Jurkat, Clone E6-1 (cell line): ENCODE measurements at regions not wholly inside any gene's neighbourhood (a gene's known extent, or its start where the extent isn't known, plus 50 kb on each side); places are given as distances from the start of the nearest gene placed in this dataset.

Source experiments
- DNase-seq: peaks from one replicate; pipeline ENCODE4 v3.0.0-alpha.2; 2011; ENCODE audit warnings: low read depth, low spot score
- H3K4me3 ChIP-seq: 2 replicates; pipeline ENCODE4 v1.5.1; 2011; ENCODE audit warnings: mild to moderate bottlenecking, low read length, control low read depth, moderate library complexity

DNA sequence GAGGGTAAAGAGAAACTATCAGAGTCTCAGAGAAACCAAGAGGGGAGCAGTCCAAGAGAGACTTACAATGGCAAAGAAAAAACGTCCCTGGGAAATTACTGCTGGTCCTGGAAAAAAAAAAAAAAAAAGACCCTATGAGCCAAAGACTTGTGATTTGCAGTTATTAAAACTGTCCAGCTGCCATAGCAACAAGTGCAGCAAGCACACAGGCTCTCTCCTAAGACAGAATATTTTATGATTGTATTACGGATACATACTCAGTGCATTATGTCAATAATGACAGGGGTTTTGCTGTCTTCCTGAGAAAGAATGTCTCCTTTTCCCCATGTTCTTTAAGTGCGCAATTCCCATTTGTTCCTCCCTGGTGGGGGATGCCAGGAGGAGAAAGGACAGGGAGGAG lies 178.5 kb downstream of the GPAM start:
- no peak overlapping the region for H3K4me3 ChIP-seq
- no peak for DNase-seq

DNA sequence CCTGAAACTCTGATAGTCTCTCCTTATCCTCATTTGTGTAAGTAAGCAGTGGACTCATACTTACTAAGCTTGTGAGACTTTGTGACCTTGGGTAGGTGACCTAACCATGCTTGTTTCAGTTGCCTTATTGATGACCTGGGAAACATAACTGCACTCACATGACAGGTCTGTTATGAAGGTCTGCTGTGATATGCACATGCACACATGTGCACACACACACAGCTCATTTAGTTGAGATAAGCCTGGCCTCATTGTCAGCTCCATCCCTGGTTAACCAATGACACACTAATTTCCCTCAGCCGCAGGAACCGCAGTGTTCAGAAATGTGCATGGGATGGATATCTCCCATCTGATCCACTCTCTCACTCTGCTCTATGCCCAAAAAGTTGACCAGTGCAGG lies 177.2 kb downstream of the GPAM start:
- no peak overlapping the region for H3K4me3 ChIP-seq
- no peak for DNase-seq

DNA sequence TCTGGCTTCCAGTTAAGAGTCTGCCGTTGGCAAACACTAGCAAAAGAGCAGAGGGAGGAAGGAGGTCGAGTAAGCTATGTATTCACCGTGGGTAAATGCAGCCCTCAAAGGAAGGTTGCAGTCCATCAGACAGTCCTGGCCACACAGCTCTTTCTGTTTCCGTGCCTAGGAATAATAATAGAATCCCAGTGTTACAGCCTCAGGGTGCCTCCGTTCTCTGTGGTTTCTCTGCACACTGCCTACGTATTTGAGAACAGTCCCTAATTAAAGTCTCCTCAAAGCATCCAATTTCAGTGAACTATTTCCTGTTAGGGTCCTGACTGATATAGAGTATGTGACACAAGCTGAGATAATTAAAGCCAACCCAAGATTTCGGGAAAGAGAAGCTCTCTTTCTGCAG lies 176.7 kb downstream of the GPAM start:
- DNase-seq, result no peak
- no peak overlapping the region for H3K4me3 ChIP-seq

DNA sequence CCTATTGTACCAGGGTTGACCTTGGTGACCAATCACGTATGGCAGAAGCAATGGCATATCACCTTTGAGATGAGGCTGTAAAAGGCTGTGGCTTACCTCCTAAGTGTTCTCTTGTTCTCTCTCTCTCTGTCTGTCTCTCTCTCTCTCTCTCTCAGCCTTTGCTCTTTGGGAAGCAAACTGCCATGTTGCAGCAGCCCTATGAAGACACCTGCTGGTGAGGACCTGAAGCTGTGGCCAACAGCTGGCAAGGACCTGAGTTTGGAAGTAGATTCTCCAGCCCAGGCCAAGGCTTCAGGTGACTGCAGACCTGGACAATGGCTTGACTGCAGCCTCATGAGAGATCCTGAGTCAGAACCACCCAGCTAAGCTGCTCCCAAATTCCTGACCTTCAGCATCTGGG lies 161.4 kb downstream of the GPAM start:
- DNase-seq, result no peak

DNA sequence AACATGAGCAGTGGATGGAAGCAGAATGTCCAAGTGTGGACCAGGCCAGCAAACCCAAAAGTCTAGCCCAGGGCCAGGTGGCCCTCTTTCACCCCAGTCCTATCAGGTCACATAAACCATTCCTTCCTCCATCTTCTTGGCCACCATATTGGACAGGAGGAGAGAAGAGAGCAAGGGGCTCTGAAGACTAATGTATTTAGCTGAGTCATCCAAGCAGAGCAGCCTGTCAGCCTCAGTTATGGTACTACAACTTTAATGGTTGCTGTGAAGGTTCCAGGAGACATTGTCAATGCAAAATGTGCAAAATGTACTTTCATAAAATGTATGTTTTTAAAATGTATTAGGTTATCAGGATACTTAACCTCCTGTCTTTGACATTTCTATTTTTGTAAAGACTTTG lies 159.5 kb downstream of the GPAM start:
- DNase-seq, result no peak

More for the DNA sequence above, 161.4 kb downstream of the GPAM start:
- no peak overlapping the region for H3K4me3 ChIP-seq

DNA sequence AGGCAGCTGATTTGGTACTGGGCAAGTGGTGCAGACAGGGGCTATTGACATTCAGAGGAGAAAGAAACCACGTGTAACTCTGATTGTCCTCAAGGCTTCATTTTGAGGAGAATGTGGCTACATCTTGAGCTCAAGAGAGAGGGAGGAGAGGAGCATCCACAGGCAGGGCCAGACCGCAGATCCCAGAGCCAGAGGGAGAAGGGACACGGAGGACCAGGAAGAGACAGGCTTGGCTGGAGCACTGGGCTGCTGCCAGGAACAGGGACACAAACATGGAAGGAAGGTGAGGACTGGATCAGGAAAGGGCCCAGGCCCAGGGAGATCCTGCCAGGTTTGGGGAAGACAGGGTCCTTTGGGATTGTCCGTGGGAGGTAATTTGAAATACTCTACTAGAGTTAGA lies 158.3 kb downstream of the GPAM start:
- no peak for DNase-seq
- H3K4me3 ChIP-seq, result no peak overlapping the region

More for the DNA sequence above, 159.5 kb downstream of the GPAM start:
- H3K4me3 ChIP-seq, result no peak overlapping the region

DNA sequence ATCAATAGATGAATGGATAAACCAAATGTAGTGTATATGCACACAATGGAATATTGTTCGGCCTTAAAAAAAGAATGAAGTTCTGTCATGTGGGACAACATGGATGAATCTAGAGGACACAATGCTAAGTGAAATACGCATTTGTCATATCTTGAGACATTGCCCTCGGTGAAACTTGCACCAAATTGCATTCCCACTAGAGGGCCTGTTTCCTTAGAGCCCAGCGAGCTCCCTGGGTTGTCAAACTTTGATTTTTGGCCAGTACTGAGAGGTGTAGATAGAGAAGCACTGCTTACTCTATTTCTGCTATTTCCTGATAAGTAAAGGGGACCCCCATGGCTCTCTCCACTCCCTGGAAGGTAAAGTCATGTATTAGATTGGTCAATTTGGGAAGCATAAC lies 157.1 kb downstream of the GPAM start:
- DNase-seq, result no peak
- no peak overlapping the region for H3K4me3 ChIP-seq

DNA sequence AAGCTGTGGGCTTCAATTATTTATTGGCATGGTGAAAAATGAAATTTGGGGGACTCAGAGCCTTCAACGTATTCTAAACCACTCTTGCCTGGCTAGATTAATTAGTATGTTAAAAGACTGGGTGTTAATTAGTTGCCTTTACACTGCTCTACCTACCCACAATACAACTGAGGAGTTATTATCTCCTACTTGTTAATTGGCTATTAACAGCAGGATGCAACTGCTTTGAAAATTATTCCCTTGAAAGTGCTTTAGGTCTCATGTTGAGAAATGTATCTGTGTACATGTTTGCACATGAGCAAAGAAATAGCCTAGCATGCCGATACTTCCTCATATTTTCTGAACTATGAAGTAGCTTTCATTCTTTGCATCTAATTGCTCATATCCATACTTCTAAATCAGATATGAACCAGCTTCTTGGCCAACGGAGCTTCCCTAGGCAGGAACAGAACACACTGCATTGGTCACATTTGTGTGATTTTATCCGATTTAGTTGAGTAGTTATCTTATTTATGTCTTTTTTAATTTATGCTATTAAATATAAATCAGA lies 155.8 kb downstream of the GPAM start:
- H3K4me3 ChIP-seq, result no peak overlapping the region
- DNase-seq, result no peak

DNA sequence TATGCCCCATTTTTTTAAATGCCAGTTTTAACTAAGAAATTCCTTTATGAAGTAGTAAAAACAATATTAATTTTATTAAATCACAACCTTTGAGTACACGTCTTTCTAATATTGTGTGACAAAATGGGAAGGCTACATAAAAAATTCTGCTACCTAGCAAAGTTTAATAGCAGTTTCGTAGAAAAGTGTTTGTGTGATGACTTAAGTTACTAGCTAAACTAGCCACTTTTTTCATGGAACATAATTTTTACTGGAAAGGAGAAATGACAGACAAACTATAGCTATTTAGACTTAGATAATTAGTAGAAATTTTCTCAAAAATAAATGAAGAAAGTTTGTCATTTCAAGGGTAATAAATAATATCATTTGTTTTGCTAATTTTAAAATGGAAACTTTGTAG lies 153.1 kb downstream of the GPAM start:
- DNase-seq, result no peak
- H3K4me3 ChIP-seq, result no peak overlapping the region

DNA sequence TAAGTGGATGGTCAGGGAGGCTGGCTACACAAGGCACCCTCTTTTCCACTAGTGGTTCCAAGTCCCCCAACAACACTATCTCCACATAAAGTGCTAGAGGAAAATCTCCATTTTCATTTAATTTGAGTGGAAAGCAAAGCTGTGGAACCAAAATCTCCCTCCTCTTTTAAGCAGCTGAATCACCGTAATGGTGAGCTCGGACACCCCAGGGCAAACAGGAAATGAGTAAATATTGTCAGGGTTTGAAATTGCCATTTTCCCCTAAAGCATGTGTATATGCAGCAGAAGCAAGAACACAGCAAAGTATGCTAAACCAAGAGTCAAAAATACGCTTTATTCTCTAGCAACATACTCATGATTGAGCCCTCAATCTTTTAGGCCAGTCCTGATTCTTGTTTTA lies 143.7 kb downstream of the GPAM start:
- no peak for DNase-seq
- H3K4me3 ChIP-seq, result no peak overlapping the region

DNA sequence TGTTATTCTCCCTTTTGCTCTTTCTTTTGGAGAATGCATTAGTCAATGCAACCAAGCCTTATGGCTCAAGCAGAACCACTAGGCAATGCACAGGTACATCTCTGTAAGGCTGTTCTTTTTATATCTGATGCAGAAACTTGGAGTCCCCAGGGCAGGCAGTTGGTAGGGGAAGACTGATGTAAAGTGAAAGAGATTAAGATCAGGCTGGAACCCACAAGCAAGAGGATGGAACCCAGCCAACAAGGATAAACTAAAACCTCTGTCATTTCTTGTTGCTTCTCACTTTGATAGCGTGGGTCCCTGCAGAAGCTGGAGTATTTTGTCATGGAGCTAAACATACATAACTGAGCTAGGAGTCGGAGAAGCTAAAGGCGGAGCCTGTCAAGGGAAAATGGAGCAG lies 142.9 kb downstream of the GPAM start:
- DNase-seq, result peak; percentile 75
- no peak overlapping the region for H3K4me3 ChIP-seq

DNA sequence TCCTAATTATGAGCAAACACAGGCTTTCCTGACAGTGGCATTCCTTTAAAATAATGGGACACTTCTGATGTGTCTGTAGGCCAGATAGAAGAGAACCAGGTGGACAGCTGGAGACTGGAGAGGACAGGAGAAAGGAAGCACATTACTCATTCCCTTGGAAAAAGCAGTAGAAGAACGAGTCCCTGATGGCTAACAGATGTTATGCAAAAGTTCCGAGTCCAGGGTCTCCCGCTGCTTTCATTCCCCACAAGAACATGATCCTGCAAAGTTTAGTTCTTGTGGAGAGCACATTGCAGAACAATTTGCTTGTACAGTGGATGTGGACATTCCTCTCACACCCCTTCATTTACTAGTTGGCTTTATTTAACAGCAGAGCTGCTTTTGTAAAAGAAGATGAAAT lies 137.6 kb downstream of the GPAM start:
- DNase-seq, result no peak
- H3K4me3 ChIP-seq, result no peak overlapping the region

DNA sequence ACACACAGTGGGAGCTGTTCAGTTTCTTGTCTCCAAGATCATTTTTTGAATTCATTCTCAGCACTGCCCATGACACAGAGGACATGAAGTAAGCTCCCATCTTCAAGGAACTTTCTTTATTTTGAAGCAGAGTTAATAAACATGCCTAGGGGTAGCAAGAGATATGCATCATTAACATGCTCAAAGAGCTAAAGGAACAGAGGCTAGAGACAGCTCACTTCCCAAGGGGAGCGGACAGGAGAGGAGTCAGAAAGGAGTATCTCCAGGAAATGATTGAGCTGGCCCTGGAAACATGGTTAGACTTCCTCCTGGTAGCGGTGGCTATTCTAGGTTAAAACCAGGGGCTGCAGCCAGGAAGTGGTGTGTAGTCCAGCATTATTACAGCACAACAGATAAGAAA lies 135.9 kb downstream of the GPAM start:
- no peak for DNase-seq
- no peak overlapping the region for H3K4me3 ChIP-seq

DNA sequence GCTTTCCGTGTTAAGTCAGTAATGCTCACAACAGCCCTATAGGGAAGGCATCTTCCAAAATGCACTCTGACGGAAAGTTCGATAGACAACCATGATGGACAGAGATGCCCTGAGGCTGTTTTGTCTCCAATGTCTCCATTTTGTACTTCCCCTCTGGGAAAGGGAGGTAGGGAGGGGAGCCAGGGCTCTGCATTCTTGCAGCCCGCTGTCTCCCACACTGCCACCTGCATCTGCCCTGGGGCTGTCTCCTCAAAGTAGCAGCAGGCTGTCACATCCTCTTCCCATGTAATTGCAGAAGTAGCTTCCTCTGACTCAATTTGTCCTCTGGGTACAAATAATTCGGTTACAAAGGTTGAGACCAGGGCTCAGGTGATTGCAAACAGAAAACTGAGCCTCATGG lies 131.4 kb downstream of the GPAM start:
- DNase-seq, result no peak
- H3K4me3 ChIP-seq, result no peak overlapping the region

DNA sequence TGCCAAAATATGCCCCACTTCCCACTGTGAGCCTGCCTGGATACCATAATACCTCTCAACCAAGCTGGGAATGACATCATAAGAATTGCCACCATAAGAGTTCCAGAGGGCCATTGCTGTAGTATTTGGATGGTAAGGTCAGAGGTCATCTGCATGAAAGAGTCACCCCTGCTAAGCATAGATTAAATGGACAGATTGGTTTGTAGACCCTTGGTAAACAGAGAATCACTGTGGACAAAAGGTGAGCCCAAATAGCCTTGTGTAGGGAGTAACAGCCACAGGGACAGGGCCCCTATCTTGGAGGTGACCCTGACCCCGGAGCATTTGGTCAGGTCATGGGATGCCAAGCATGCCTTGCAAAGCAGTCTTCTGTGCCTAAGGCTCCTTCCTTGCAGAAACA lies 129.7 kb downstream of the GPAM start:
- no peak for DNase-seq
- no peak overlapping the region for H3K4me3 ChIP-seq

DNA sequence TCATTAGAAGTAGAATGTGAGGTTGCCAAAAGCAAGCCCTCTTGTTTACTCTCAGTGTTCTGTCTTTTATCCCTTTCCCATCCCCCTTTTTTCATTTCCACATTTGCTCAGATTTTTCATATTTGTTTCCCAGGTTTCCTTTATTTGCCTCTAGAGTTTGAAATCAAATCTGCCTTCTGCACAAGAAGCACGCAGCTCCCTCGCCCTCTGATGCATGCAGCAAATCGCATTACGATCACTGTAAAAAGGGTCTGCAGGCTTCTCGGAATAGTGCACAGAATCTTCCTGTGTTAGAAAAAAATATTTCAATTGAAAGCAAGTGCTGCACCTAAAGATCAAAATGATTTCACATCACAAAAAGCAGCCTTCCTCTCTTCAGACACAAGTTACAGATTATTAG lies 129.0 kb downstream of the GPAM start:
- DNase-seq, result no peak
- no peak overlapping the region for H3K4me3 ChIP-seq

DNA sequence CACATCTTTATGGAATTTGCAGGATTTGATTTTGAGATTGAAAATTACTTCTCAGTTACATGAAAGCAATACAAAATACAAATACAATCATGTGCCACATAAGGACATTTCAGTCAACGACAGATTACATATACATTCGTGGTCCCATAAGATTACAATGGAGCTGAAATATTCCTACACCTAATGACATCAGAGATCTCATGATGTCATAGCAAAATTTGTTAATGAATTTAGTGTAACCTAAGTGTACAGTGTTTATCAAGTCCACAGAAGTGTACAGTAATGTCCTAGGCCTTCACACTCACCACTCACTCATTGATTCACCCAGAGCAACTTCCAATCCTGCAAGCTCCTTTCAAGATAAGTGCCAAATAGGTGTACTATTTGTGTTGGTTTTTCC lies 126.5 kb downstream of the GPAM start:
- H3K4me3 ChIP-seq, result no peak overlapping the region
- DNase-seq, result no peak

DNA sequence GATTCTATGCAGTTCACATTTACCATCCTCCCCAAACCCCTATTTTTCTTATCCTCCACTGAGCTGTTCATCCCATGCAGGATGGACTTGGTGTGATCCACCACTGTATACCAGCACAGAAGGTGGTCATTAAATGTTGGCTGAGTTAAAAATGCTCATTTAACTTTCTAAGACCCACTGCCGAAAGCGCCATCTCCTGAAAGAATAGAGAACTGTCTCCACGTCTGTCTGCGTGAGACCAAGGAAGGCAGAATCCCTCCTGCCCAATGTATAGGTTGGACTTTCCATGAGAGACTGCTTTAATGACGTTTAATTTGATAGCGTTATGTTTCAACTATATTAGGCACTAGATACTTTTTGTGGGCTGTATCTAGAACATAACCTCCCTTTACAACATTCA lies 124.3 kb downstream of the GPAM start:
- no peak overlapping the region for H3K4me3 ChIP-seq
- no peak for DNase-seq

DNA sequence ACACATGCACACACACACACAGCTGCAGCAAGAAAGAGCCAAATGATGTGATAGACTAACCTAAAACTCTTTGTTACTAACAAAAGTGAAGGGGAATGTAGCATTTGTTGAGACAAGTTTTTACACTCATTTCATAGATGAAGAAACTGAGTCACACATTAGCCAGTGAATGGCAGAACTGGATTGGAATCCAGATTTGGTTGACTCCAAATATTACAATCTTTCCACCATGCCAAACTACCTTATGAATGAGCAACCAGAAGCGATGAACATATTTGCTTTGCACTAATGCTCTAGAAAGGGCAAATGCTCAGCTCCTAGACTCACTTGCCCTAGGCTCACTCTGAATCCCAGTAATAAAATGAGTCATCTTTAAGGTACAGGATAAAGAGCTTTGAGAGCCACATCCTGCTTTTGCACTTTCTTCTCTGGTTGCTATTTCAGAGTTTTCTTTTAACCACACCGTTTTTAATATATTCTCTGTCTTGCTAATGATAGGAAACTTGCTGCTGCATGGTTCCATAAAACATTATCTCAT lies 111.9 kb downstream of the GPAM start:
- peak; percentile 19 for DNase-seq
- no peak overlapping the region for H3K4me3 ChIP-seq

DNA sequence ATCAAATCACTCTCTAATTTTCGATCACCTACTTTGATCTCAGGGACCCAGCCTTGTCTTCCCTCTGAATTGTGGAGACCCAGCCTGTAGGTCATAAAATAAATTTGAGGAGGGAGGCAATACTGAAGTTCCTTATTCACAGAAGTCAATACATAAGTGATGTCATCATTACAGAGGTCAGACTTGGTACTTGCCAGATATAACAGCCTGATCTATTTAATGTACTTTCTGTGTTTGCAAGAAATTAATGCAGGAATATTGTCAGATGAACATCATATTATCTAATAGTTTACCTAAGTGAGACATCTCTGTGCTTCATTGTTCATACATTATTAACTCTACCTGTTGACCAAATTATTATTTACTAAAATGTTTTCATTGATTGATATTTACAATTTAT lies 105.6 kb downstream of the GPAM start:
- DNase-seq, result no peak
- no peak overlapping the region for H3K4me3 ChIP-seq

DNA sequence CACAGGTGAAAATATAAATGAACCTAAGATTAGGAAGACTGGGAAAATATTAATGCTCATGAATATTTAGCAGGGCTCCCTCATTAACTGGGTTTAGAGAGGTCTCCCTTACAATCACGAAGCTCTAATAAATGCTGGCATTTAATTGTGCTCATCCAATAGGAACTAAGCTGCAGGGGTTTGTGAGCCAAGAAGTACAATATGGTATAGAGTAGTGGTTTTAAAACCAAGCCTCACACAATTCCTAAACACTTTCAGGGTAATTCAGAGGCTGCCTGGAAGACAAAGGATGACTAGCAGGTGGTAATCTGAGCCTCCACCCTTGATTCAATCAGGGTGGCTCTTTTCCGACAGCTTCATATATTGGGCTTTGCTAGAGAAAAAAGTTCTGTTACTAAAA lies 103.3 kb downstream of the GPAM start:
- DNase-seq, result no peak
- no peak overlapping the region for H3K4me3 ChIP-seq

DNA sequence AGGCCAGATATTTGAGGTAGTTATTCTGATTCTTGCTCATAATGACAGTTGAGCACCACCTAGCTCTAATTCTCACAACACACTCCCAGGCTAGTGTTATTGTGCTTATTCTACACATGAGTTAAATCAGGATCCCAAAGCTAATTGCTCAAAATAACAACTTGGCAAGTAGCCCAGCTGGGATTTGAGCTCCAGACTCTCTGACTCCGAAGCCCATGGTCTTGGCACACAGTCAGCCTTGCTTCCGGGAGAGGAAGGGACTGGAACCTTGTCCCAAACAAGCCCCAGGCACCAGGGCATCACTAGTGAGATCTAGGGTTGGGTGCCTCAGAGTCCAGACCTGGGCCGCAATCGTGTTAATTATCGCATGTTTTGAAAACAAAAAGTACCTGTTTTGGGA lies 101.4 kb downstream of the GPAM start:
- no peak overlapping the region for H3K4me3 ChIP-seq
- DNase-seq, result no peak
